Astrocyte (in vitro differentiated cells and primary cell): ENCODE measurements at regions not wholly inside any gene's neighbourhood (a gene's known extent, or its start where the extent isn't known, plus 50 kb on each side); places are given as distances from the start of the nearest gene placed in this dataset.

Experiments
- EZH2 ChIP-seq: IDR thresholded peaks from 2 replicates; pipeline ENCODE4 v1.6.1; 2012; ENCODE audit warnings: mild to moderate bottlenecking, low read length, inconsistent platforms; ENCODE audit not compliant: insufficient read depth
- TF ChIP-seq, protein P1 (sequence below): IDR thresholded peaks from 2 replicates; pipeline ENCODE4 v1.5.1; 2011; ENCODE audit warnings: low read depth, mild to moderate bottlenecking, inconsistent platforms, low read length, moderate library complexity; ENCODE audit not compliant: insufficient read depth

DNA sequence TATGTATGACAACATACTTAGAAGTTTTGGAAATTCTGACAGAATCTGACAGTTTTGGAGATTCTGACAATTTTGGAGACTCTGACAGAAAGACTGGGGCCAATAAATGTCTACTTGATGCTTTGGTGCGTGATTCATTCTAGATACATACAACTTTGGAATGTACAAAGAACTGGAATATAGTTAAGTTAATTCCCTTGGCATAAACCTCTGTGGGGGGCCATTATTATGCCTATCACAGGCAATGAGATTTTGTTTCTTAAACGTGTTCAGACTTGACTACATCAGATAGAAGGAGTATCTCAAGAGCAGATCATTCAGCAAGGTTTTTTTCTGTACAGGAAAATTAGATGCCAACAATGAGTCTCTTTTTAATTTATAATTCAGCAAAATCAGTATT lies 617.6 kb upstream of the ZNF717 start:
- TF ChIP-seq, protein P1, sequence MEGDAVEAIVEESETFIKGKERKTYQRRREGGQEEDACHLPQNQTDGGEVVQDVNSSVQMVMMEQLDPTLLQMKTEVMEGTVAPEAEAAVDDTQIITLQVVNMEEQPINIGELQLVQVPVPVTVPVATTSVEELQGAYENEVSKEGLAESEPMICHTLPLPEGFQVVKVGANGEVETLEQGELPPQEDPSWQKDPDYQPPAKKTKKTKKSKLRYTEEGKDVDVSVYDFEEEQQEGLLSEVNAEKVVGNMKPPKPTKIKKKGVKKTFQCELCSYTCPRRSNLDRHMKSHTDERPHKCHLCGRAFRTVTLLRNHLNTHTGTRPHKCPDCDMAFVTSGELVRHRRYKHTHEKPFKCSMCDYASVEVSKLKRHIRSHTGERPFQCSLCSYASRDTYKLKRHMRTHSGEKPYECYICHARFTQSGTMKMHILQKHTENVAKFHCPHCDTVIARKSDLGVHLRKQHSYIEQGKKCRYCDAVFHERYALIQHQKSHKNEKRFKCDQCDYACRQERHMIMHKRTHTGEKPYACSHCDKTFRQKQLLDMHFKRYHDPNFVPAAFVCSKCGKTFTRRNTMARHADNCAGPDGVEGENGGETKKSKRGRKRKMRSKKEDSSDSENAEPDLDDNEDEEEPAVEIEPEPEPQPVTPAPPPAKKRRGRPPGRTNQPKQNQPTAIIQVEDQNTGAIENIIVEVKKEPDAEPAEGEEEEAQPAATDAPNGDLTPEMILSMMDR = no peak
- no peak for TF ChIP-seq EZH2
